Psoas muscle (tissue), 7 donors: ENCODE measurements at regions not wholly inside any gene's neighbourhood (a gene's known extent, or its start where the extent isn't known, plus 50 kb on each side); places are given as distances from the start of the nearest gene placed in this dataset.
A peak's percentile ranks its signal among the peaks of the same experiment; 100 is the strongest.

Experiments used
- ATAC-seq, 4 donors: fragments of 200-7000 bp; cut with Tn5 transposase; one replicate each; pipeline ENCODE4 v1.9.1; 2020; ENCODE audit warnings: moderate library complexity in 3 of 4, mild to moderate bottlenecking in 2 of 4
- DNase-seq, 2 donors: peaks; one replicate each; pipeline ENCODE4 v3.0.0-alpha.2; 2020
- H3K27ac ChIP-seq: fragments of 200-600 bp; one replicate; pipeline ENCODE4 v1.8.0; 2022
- H3K27me3 ChIP-seq, 3 donors: fragments of 200-600 bp in 1 of 3; one replicate each; pipeline versions ENCODE4 v1.6.1 to v1.8.0; 2013 to 2022; ENCODE audit warnings: low read length in 2 of 3, mild to moderate bottlenecking in 2 of 3, moderate library complexity in 1 of 3; ENCODE audit not compliant: insufficient read depth in 3 of 3
- H3K36me3 ChIP-seq, 2 donors: fragments of 200-600 bp in 1 of 2; one replicate each; pipeline versions ENCODE4 v1.6.1 to v1.8.0; 2013 to 2022; ENCODE audit warnings: low read depth in 1 of 2, mild to moderate bottlenecking in 1 of 2, moderate library complexity in 1 of 2; ENCODE audit not compliant: insufficient read depth in 1 of 2
- H3K4me1 ChIP-seq: fragments of 200-600 bp; one replicate; pipeline ENCODE4 v1.8.0; 2022
- H3K4me3 ChIP-seq: fragments of 200-600 bp; one replicate; pipeline ENCODE4 v1.8.0; 2022; ENCODE audit warnings: mild to moderate bottlenecking
- H3K9me3 ChIP-seq: fragments of 200-600 bp; one replicate; pipeline ENCODE4 v1.8.0; 2022
- WGBS, 3 donors: extraction: QIAGEN DNeasy Blood & Tissue Kit; methylation state at CpG; one replicate each; pipeline versions ENCODE4 v1.1.6 to v1.1.7; 2013; 5-methylcytosine and 5-hydroxymethylcytosine counted together
- intact Hi-C, 2 donors: fragments of 100-400 bp; cut with DNase I; formaldehyde crosslinking; loops; one replicate each; pipeline versions ENCODE4 v1.11.0 to v1.14.2; 2022
- TF ChIP-seq, protein P1 (sequence below): fragments of 200-600 bp; IDR thresholded peaks from one replicate; pipeline ENCODE4 v1.8.0; 2022; ENCODE audit warnings: antibody characterized with exemption
- donor health status: healthy with polysubstance abuse.
- donor health status: DM: no; HTN: no; CAD: no; lungs with moderate emphysema.
- donor health status: Bipolar disorder and iron deficiency.
- donor health status: healthy.
- donor health status: DM: yes; HTN: yes; CAD: no.
- donor health status: DM: no; HTN: no; CAD: no.
- donor health status: DM: yes; HTN: yes; CAD: no.

DNA sequence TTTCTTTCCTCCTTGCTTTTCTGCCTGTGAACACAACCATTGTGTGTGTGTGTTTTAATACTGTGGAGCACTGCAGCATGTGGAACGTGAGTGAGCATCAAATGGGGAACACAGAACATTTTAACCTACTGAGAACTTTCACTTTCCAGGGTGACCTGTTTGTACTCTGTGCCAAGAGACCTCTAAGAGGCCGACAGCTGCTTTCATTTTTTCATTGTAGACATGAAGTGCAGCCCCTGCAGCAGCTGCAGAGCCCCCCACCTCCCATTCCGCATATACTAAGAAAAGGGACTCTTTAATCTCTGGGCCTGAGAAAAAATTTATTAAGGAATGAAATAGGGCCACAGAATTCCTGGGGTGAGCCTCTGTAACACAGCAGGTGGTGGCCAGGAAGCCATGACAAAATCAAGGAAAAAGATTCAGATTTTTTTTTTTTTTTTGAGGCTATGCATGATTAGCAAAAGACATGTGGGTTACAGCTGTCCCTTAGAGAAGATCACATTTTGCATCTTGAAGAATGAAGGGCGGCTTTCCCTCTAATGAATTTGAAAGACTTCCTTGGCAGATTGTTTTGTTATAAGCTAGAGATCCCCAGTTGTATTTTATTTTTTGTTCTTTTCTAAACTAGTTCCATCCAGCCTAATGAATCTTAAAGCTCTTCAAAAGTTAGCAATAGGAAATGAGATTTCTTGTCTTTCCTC, 503.4 kb downstream of the CD109 start:
- H3K4me3 ChIP-seq = no peak overlapping the region
- WGBS, 3 donors = 20 to 36% (median 26%) methylated on average over 4 of the region's 4 CpGs
- H3K27ac ChIP-seq = no peak overlapping the region
- TF ChIP-seq, protein P1, sequence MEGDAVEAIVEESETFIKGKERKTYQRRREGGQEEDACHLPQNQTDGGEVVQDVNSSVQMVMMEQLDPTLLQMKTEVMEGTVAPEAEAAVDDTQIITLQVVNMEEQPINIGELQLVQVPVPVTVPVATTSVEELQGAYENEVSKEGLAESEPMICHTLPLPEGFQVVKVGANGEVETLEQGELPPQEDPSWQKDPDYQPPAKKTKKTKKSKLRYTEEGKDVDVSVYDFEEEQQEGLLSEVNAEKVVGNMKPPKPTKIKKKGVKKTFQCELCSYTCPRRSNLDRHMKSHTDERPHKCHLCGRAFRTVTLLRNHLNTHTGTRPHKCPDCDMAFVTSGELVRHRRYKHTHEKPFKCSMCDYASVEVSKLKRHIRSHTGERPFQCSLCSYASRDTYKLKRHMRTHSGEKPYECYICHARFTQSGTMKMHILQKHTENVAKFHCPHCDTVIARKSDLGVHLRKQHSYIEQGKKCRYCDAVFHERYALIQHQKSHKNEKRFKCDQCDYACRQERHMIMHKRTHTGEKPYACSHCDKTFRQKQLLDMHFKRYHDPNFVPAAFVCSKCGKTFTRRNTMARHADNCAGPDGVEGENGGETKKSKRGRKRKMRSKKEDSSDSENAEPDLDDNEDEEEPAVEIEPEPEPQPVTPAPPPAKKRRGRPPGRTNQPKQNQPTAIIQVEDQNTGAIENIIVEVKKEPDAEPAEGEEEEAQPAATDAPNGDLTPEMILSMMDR = no peak
- H3K4me1 ChIP-seq = no peaks in the 10 kb centered on the region
- intact Hi-C loops = no loop called here
- ATAC-seq (no peak), DNase-seq (no peak)
- H3K36me3 ChIP-seq = no peaks in the 10 kb centered on the region
- no peaks in the 10 kb centered on the region for H3K9me3 ChIP-seq
- H3K27me3 ChIP-seq = no peaks in the 10 kb centered on the region

DNA sequence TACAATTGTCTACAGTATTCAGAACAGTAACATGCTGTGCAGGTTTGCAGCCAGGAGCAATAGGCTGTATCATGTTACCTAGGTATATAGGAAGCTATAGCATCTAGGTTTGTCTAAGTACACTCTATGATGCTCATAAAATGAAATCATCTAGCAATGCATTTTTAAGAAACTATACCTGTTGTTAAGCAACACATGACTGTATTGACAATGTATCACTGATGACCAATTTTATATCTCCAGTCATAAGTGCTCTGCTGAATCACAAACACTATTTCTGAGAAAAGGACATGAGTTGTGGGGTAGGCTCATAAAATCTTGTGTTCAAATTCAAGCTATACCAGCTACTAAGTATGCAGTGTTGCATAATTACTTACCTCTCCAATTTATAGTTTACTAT, 501.3 kb downstream of the CD109 start:
- Histone ChIP-seq H3K4me3 (no peak overlapping the region), H3K4me1 (no peaks in the 10 kb centered on the region), H3K27me3 (no peaks in the 10 kb centered on the region), H3K27ac (no peak overlapping the region), H3K36me3 (no peaks in the 10 kb centered on the region), H3K9me3 (no peaks in the 10 kb centered on the region)
- no peak for DNase-seq
- TF ChIP-seq, protein P1 = no peak
- intact Hi-C loops = no loop called here
- no peak for ATAC-seq

DNA sequence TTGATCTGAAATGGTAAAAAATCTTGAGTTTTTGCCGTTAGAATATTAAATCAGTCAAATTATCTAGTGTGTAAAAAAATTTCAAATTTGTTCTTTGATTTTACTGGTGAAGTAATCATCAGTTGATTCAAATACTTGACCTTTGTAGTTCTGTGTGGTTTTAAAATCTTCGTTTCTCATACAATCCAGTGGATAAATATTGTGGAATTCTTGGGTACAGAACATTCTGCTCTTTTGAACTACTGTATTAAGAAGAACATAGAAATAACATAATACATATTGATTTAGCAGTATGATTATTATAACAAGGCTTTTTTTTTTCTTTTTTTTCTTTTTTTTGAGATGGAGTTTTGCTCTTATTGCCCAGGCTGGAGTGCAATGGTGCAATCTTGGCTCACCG, 491.8 kb downstream of the CD109 start:
- ATAC-seq (no peak), DNase-seq (no peak)
- no peaks in the 10 kb centered on the region for H3K36me3 ChIP-seq
- intact Hi-C loops = no loop called here
- no peaks in the 10 kb centered on the region for H3K4me1 ChIP-seq
- 90 to 96% (median 91%) methylated on average over 3 of the region's 3 CpGs for WGBS, 3 donors
- TF ChIP-seq, protein P1 = no peak
- H3K27ac ChIP-seq = no peak overlapping the region
- H3K27me3 ChIP-seq = no peaks in the 10 kb centered on the region
- H3K9me3 ChIP-seq = no peaks in the 10 kb centered on the region
- no peak overlapping the region for H3K4me3 ChIP-seq

DNA sequence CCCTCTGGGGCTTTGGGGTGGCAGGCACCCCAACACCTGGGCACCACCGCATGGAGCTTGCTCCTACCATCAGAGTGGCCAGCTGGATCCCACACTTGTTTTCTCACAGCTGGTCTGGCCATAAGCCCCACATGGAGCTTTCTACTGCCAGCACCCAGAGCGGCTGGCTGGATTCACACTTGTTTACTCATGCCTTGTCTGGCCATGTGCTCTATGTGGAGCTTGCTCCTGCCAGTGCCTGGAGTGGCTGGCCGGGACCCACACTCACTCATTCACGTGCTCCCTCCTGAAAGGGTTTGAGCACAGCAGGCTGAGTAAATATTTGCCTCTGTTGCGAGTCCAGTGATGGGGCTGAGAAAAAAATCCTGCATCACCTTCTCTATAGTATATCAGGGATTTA, 487.0 kb downstream of the CD109 start:
- DNase-seq = peak; percentile 26 to 55
- no peaks in the 10 kb centered on the region for H3K27me3 ChIP-seq
- ATAC-seq = no peak
- H3K27ac ChIP-seq = no peak overlapping the region
- intact Hi-C loops = no loop called here
- H3K9me3 ChIP-seq = no peaks in the 10 kb centered on the region
- TF ChIP-seq, protein P1 = no peak
- no peaks in the 10 kb centered on the region for H3K4me1 ChIP-seq
- H3K36me3 ChIP-seq = no peaks in the 10 kb centered on the region
- no peak overlapping the region for H3K4me3 ChIP-seq
- 23 to 39% (median 27%) methylated on average over 5 of the region's 5 CpGs for WGBS, 3 donors

DNA sequence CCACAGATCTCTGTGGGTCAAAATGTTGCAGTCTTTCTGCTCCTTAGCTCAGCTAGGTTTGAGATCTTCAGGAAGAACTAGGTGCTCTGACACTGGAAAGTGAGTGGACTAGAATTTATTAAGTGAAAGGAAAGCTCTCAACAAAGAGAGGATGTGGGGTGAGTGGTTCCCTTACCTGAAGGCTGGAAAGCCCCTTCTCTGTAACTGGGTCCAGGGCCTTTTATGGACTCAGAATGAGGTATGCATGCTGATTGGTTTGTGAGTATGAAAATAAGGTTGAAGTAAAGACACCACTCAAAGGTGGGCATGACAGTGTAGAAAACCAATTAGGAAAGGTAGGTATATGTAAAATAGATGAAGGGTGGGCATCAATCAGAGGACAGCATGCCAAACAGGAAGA, 485.5 kb downstream of the CD109 start:
- Histone ChIP-seq H3K4me1 (no peaks in the 10 kb centered on the region), H3K27ac (no peak overlapping the region), H3K36me3 (no peaks in the 10 kb centered on the region), H3K27me3 (no peaks in the 10 kb centered on the region), H3K4me3 (no peak overlapping the region), H3K9me3 (no peaks in the 10 kb centered on the region)
- DNase-seq = no peak
- TF ChIP-seq, protein P1 = no peak
- ATAC-seq = no peak
- intact Hi-C loops = no loop called here
